ENCODE measurements at regions not wholly inside any gene's neighbourhood (a gene's known extent, or its start where the extent isn't known, plus 50 kb on each side); places are given as distances from the start of the nearest gene placed in this dataset.

GRCh38 chr4:125956276-125956675 lies 641.5 kb downstream of the FAT4 start:
- Histone ChIP-seq H3K36me3 (ENCODE audit: control insufficient read depth in 2 of 2, insufficient read depth in 2 of 2, low read length in 2 of 2) (no peaks in the 10 kb centered on the region), H3K9me3 (ENCODE audit: control insufficient read depth in 2 of 2, low read length in 2 of 2) (no peaks in the 10 kb centered on the region), H3K4me1 (ENCODE audit: control insufficient read depth in 2 of 2, insufficient read depth in 2 of 2, low read length in 2 of 2) (no peaks in the 10 kb centered on the region)

GRCh38 chr4:125958519-125958918 lies 643.8 kb downstream of the FAT4 start:
- H3K4me3 ChIP-seq (ENCODE audit: low read length in 2 of 2), result no peak overlapping the region
- no peaks in the 10 kb centered on the region for H3K36me3 ChIP-seq (ENCODE audit: control insufficient read depth in 2 of 2, insufficient read depth in 2 of 2, low read length in 2 of 2)
- no peaks in the 10 kb centered on the region for H3K9me3 ChIP-seq (ENCODE audit: control insufficient read depth in 2 of 2, low read length in 2 of 2)
- no peaks in the 10 kb centered on the region for H3K4me1 ChIP-seq (ENCODE audit: control insufficient read depth in 2 of 2, insufficient read depth in 2 of 2, low read length in 2 of 2)
- H3K9ac ChIP-seq (ENCODE audit: low read depth in 1 of 2, low read length in 2 of 2), result no peak overlapping the region
- H3K27me3 ChIP-seq (ENCODE audit: control insufficient read depth in 2 of 2, insufficient read depth in 2 of 2, low read length in 2 of 2), result no peaks in the 10 kb centered on the region
- H3K27ac ChIP-seq (ENCODE audit: low read depth in 2 of 2, low read length in 2 of 2), result no peak overlapping the region

More at GRCh38 chr4:125956276-125956675, 641.5 kb downstream of the FAT4 start:
- Histone ChIP-seq H3K9ac (ENCODE audit: low read depth in 1 of 2, low read length in 2 of 2) (no peak overlapping the region), H3K27me3 (ENCODE audit: control insufficient read depth in 2 of 2, insufficient read depth in 2 of 2, low read length in 2 of 2) (no peaks in the 10 kb centered on the region), H3K27ac (ENCODE audit: low read depth in 2 of 2, low read length in 2 of 2) (no peak overlapping the region), H3K4me3 (ENCODE audit: low read length in 2 of 2) (no peak overlapping the region)

- no peaks in the 10 kb centered on the region for H3K9me3 ChIP-seq (ENCODE audit: control insufficient read depth in 2 of 2, low read length in 2 of 2)
- H3K4me1 ChIP-seq (ENCODE audit: control insufficient read depth in 2 of 2, insufficient read depth in 2 of 2, low read length in 2 of 2), result no peaks in the 10 kb centered on the region
- H3K36me3 ChIP-seq (ENCODE audit: control insufficient read depth in 2 of 2, insufficient read depth in 2 of 2, low read length in 2 of 2), result no peaks in the 10 kb centered on the region
- H3K9ac ChIP-seq (ENCODE audit: low read depth in 1 of 2, low read length in 2 of 2), result no peak overlapping the region
- H3K27me3 ChIP-seq (ENCODE audit: control insufficient read depth in 2 of 2, insufficient read depth in 2 of 2, low read length in 2 of 2), result no peaks in the 10 kb centered on the region
- H3K4me3 ChIP-seq (ENCODE audit: low read length in 2 of 2), result no peak overlapping the region
- no peak overlapping the region for H3K27ac ChIP-seq (ENCODE audit: low read depth in 2 of 2, low read length in 2 of 2)
Measured at GRCh38 chr4:125961626-125962025, 646.9 kb downstream of the FAT4 start.

GRCh38 chr4:125975861-125976397 lies 661.2 kb downstream of the FAT4 start:
- Histone ChIP-seq H3K4me3 (ENCODE audit: low read length in 2 of 2) (no peak overlapping the region), H3K27ac (ENCODE audit: low read depth in 2 of 2, low read length in 2 of 2) (no peak overlapping the region), H3K9me3 (ENCODE audit: control insufficient read depth in 2 of 2, low read length in 2 of 2) (no peaks in the 10 kb centered on the region), H3K9ac (ENCODE audit: low read depth in 1 of 2, low read length in 2 of 2) (no peak overlapping the region), H3K36me3 (ENCODE audit: control insufficient read depth in 2 of 2, insufficient read depth in 2 of 2, low read length in 2 of 2) (no peaks in the 10 kb centered on the region), H3K4me1 (ENCODE audit: control insufficient read depth in 2 of 2, insufficient read depth in 2 of 2, low read length in 2 of 2) (no peaks in the 10 kb centered on the region), H3K27me3 (ENCODE audit: control insufficient read depth in 2 of 2, insufficient read depth in 2 of 2, low read length in 2 of 2) (no peaks in the 10 kb centered on the region)

- H3K4me3 ChIP-seq (ENCODE audit: low read length in 2 of 2), result no peak overlapping the region
- no peaks in the 10 kb centered on the region for H3K27me3 ChIP-seq (ENCODE audit: control insufficient read depth in 2 of 2, insufficient read depth in 2 of 2, low read length in 2 of 2)
- H3K36me3 ChIP-seq (ENCODE audit: control insufficient read depth in 2 of 2, insufficient read depth in 2 of 2, low read length in 2 of 2), result no peaks in the 10 kb centered on the region
- no peaks in the 10 kb centered on the region for H3K4me1 ChIP-seq (ENCODE audit: control insufficient read depth in 2 of 2, insufficient read depth in 2 of 2, low read length in 2 of 2)
- H3K9ac ChIP-seq (ENCODE audit: low read depth in 1 of 2, low read length in 2 of 2), result no peak overlapping the region
- no peaks in the 10 kb centered on the region for H3K9me3 ChIP-seq (ENCODE audit: control insufficient read depth in 2 of 2, low read length in 2 of 2)
- no peak overlapping the region for H3K27ac ChIP-seq (ENCODE audit: low read depth in 2 of 2, low read length in 2 of 2)
Measured at GRCh38 chr4:125979950-125980349, 665.2 kb downstream of the FAT4 start.

- Histone ChIP-seq H3K9ac (ENCODE audit: low read depth in 1 of 2, low read length in 2 of 2) (no peak overlapping the region), H3K4me1 (ENCODE audit: control insufficient read depth in 2 of 2, insufficient read depth in 2 of 2, low read length in 2 of 2) (no peaks in the 10 kb centered on the region), H3K27me3 (ENCODE audit: control insufficient read depth in 2 of 2, insufficient read depth in 2 of 2, low read length in 2 of 2) (no peaks in the 10 kb centered on the region), H3K36me3 (ENCODE audit: control insufficient read depth in 2 of 2, insufficient read depth in 2 of 2, low read length in 2 of 2) (no peaks in the 10 kb centered on the region), H3K9me3 (ENCODE audit: control insufficient read depth in 2 of 2, low read length in 2 of 2) (no peaks in the 10 kb centered on the region), H3K4me3 (ENCODE audit: low read length in 2 of 2) (no peak overlapping the region), H3K27ac (ENCODE audit: low read depth in 2 of 2, low read length in 2 of 2) (no peak overlapping the region)
Measured at GRCh38 chr4:125983168-125983567, 668.4 kb downstream of the FAT4 start.

- H3K36me3 ChIP-seq (ENCODE audit: control insufficient read depth in 2 of 2, insufficient read depth in 2 of 2, low read length in 2 of 2), result no peaks in the 10 kb centered on the region
Measured at GRCh38 chr4:125985856-125986255, 671.1 kb downstream of the FAT4 start.

GRCh38 chr4:125986307-125986706 lies 671.6 kb downstream of the FAT4 start:
- no peak overlapping the region for H3K9ac ChIP-seq (ENCODE audit: low read depth in 1 of 2, low read length in 2 of 2)
- no peaks in the 10 kb centered on the region for H3K27me3 ChIP-seq (ENCODE audit: control insufficient read depth in 2 of 2, insufficient read depth in 2 of 2, low read length in 2 of 2)
- no peak overlapping the region for H3K4me3 ChIP-seq (ENCODE audit: low read length in 2 of 2)
- no peaks in the 10 kb centered on the region for H3K4me1 ChIP-seq (ENCODE audit: control insufficient read depth in 2 of 2, insufficient read depth in 2 of 2, low read length in 2 of 2)
- no peaks in the 10 kb centered on the region for H3K9me3 ChIP-seq (ENCODE audit: control insufficient read depth in 2 of 2, low read length in 2 of 2)
- no peak overlapping the region for H3K27ac ChIP-seq (ENCODE audit: low read depth in 2 of 2, low read length in 2 of 2)
- no peaks in the 10 kb centered on the region for H3K36me3 ChIP-seq (ENCODE audit: control insufficient read depth in 2 of 2, insufficient read depth in 2 of 2, low read length in 2 of 2)

More at GRCh38 chr4:125985856-125986255, 671.1 kb downstream of the FAT4 start:
- no peaks in the 10 kb centered on the region for H3K27me3 ChIP-seq (ENCODE audit: control insufficient read depth in 2 of 2, insufficient read depth in 2 of 2, low read length in 2 of 2)
- no peak overlapping the region for H3K4me3 ChIP-seq (ENCODE audit: low read length in 2 of 2)
- H3K9me3 ChIP-seq (ENCODE audit: control insufficient read depth in 2 of 2, low read length in 2 of 2), result no peaks in the 10 kb centered on the region
- no peak overlapping the region for H3K9ac ChIP-seq (ENCODE audit: low read depth in 1 of 2, low read length in 2 of 2)
- no peaks in the 10 kb centered on the region for H3K4me1 ChIP-seq (ENCODE audit: control insufficient read depth in 2 of 2, insufficient read depth in 2 of 2, low read length in 2 of 2)
- H3K27ac ChIP-seq (ENCODE audit: low read depth in 2 of 2, low read length in 2 of 2), result no peak overlapping the region

- no peaks in the 10 kb centered on the region for H3K4me1 ChIP-seq (ENCODE audit: control insufficient read depth in 2 of 2, insufficient read depth in 2 of 2, low read length in 2 of 2)
- H3K4me3 ChIP-seq (ENCODE audit: low read length in 2 of 2), result no peak overlapping the region
- H3K27ac ChIP-seq (ENCODE audit: low read depth in 2 of 2, low read length in 2 of 2), result no peak overlapping the region
- peaks cover 0 to 3% of the 10 kb centered on the region in 2 donors for H3K9me3 ChIP-seq (ENCODE audit: control insufficient read depth in 2 of 2, low read length in 2 of 2)
- H3K36me3 ChIP-seq (ENCODE audit: control insufficient read depth in 2 of 2, insufficient read depth in 2 of 2, low read length in 2 of 2), result no peaks in the 10 kb centered on the region
- H3K9ac ChIP-seq (ENCODE audit: low read depth in 1 of 2, low read length in 2 of 2), result no peak overlapping the region
- no peaks in the 10 kb centered on the region for H3K27me3 ChIP-seq (ENCODE audit: control insufficient read depth in 2 of 2, insufficient read depth in 2 of 2, low read length in 2 of 2)
Measured at GRCh38 chr4:125988464-125988863, 673.7 kb downstream of the FAT4 start.

GRCh38 chr4:125991398-125991797 lies 676.6 kb downstream of the FAT4 start:
- Histone ChIP-seq H3K4me3 (ENCODE audit: low read length in 2 of 2) (no peak overlapping the region), H3K9ac (ENCODE audit: low read depth in 1 of 2, low read length in 2 of 2) (no peak overlapping the region), H3K4me1 (ENCODE audit: control insufficient read depth in 2 of 2, insufficient read depth in 2 of 2, low read length in 2 of 2) (no peaks in the 10 kb centered on the region), H3K27ac (ENCODE audit: low read depth in 2 of 2, low read length in 2 of 2) (no peak overlapping the region), H3K9me3 (ENCODE audit: control insufficient read depth in 2 of 2, low read length in 2 of 2) (peaks cover 0 to 3% of the 10 kb centered on the region in 2 donors), H3K36me3 (ENCODE audit: control insufficient read depth in 2 of 2, insufficient read depth in 2 of 2, low read length in 2 of 2) (no peaks in the 10 kb centered on the region), H3K27me3 (ENCODE audit: control insufficient read depth in 2 of 2, insufficient read depth in 2 of 2, low read length in 2 of 2) (no peaks in the 10 kb centered on the region)

- no peaks in the 10 kb centered on the region for H3K27me3 ChIP-seq (ENCODE audit: control insufficient read depth in 2 of 2, insufficient read depth in 2 of 2, low read length in 2 of 2)
- H3K4me3 ChIP-seq (ENCODE audit: low read length in 2 of 2), result no peak overlapping the region
- no peaks in the 10 kb centered on the region for H3K4me1 ChIP-seq (ENCODE audit: control insufficient read depth in 2 of 2, insufficient read depth in 2 of 2, low read length in 2 of 2)
- no peak overlapping the region for H3K27ac ChIP-seq (ENCODE audit: low read depth in 2 of 2, low read length in 2 of 2)
- H3K36me3 ChIP-seq (ENCODE audit: control insufficient read depth in 2 of 2, insufficient read depth in 2 of 2, low read length in 2 of 2), result no peaks in the 10 kb centered on the region
- peaks cover 0 to 3% of the 10 kb centered on the region in 2 donors for H3K9me3 ChIP-seq (ENCODE audit: control insufficient read depth in 2 of 2, low read length in 2 of 2)
- H3K9ac ChIP-seq (ENCODE audit: low read depth in 1 of 2, low read length in 2 of 2), result no peak overlapping the region
Measured at GRCh38 chr4:125992891-125993290, 678.1 kb downstream of the FAT4 start.

Measured in mucosa of rectum (tissue), 2 donors.